ENCODE measurements at regions not wholly inside any gene's neighbourhood (a gene's known extent, or its start where the extent isn't known, plus 50 kb on each side); places are given as distances from the start of the nearest gene placed in this dataset.

- no peak overlapping the region for H2BK5ac ChIP-seq (ENCODE audit: insufficient read length, low read length)
- H2BK12ac ChIP-seq (ENCODE audit: insufficient read length, low read depth, low read length): no peak overlapping the region
- no peak overlapping the region for H3T11ph ChIP-seq (ENCODE audit: low read length)
- no peaks in the 10 kb centered on the region for H3K23me2 ChIP-seq (ENCODE audit: insufficient read length, low read depth, low read length, poor library complexity, severe bottlenecking)
- Mint-ChIP-seq H3K27ac (peak overlapping the region in 1 of 3 experiments; percentile 8; a peak in 1 of 7 replicates), H3K9me3 (peaks cover 0 to 10% of the 10 kb centered on the region in 2 experiments; a peak in 4 of 5 replicates), H3K27me3 (ENCODE audit: low read depth) (peaks cover 6% of the 10 kb centered on the region), H3K36me3 (ENCODE audit: insufficient read depth in 1 of 3, low read depth in 3 of 3) (peaks cover 0 to 4% (median 0%) of the 10 kb centered on the region in 3 experiments; a peak in 1 of 7 replicates), H3K4me1 (peaks cover 0 to 4% of the 10 kb centered on the region in 2 experiments; a peak in 1 of 4 replicates), H3K4me3 (no peak overlapping the region)
- H4K20me1 ChIP-seq (ENCODE audit: control insufficient read depth, insufficient read depth, insufficient read length): no peaks in the 10 kb centered on the region
- H3K79me1 ChIP-seq (ENCODE audit: insufficient read depth, low read depth, low read length, poor library complexity, severe bottlenecking): no peaks in the 10 kb centered on the region
- no peaks in the 10 kb centered on the region for H3K79me2 ChIP-seq (ENCODE audit: insufficient read depth, low read length)
- no peak overlapping the region for H3K56ac ChIP-seq (ENCODE audit: insufficient read length, low read depth, low read length)
- H3K4me2 ChIP-seq (ENCODE audit: insufficient read depth, insufficient read length, low read length): no peak overlapping the region
- no peak overlapping the region for H2AFZ ChIP-seq (ENCODE audit: low read length)
- no peak overlapping the region for H3K14ac ChIP-seq (ENCODE audit: insufficient read depth, low read length)
- no peak overlapping the region for H2BK20ac ChIP-seq (ENCODE audit: low read depth, low read length, poor library complexity, severe bottlenecking)
- no peak overlapping the region for H4K8ac ChIP-seq (replicated peaks; ENCODE audit: insufficient read length, low read depth, low read length)
- H4K5ac ChIP-seq (ENCODE audit: insufficient read length, low read depth, low read length): no peak overlapping the region
- H3K23ac ChIP-seq (ENCODE audit: insufficient read length, low read depth, low read length): no peak overlapping the region
- no peaks in the 10 kb centered on the region for H3K27me3 ChIP-seq (ENCODE audit: insufficient read depth, low read length)
- no peak overlapping the region for H4K91ac ChIP-seq (ENCODE audit: insufficient read length, low read depth, low read length)
- no peak overlapping the region for H2AK5ac ChIP-seq (ENCODE audit: insufficient read length, low read length)
- no peaks in the 10 kb centered on the region for H3K9me3 ChIP-seq (ENCODE audit: control insufficient read depth, low read depth, low read length)
- H3K27ac ChIP-seq (ENCODE audit: insufficient read length, low read depth, low read length): no peak overlapping the region
- no peak for DNase-seq
- H2BK120ac ChIP-seq (ENCODE audit: low read depth, low read length, poor library complexity, severe bottlenecking): no peak overlapping the region
- H3K4ac ChIP-seq (ENCODE audit: low read depth, low read length): no peak overlapping the region
- H3K9ac ChIP-seq (ENCODE audit: extremely low read depth, insufficient read length, low read length): no peak overlapping the region
- no peaks in the 10 kb centered on the region for H3K4me1 ChIP-seq (ENCODE audit: insufficient read depth, low read length)
- TF ChIP-seq CTCF (conservative IDR thresholded peaks at IDR 0.05): no peak
- no peak overlapping the region for H2BK15ac ChIP-seq (ENCODE audit: low read depth, low read length)
- H3K18ac ChIP-seq (ENCODE audit: insufficient read length, low read depth, low read length): no peak overlapping the region
Observed at GRCh38 chr5:66407765-66408164, 188.4 kb upstream of the MAST4 start.

All from H9 (cell line).